GM12878 (cell line): ENCODE measurements at regions not wholly inside any gene's neighbourhood (a gene's known extent, or its start where the extent isn't known, plus 50 kb on each side); places are given as distances from the start of the nearest gene placed in this dataset.

Experiments
- CEBPB ChIP-seq, 2 experiments: fragments of 150-350 bp in 1 of 2; IDR thresholded peaks; 2 replicates each; pipeline ENCODE4 v1.6.1; 2012 to 2014; ENCODE audit warnings: low read depth in 2 of 2, low read length in 2 of 2, borderline replicate concordance in 1 of 2, inconsistent platforms in 1 of 2
- EZH2 ChIP-seq: IDR thresholded peaks from 2 replicates; pipeline ENCODE4 v1.6.1; 2012; ENCODE audit warnings: low read depth, mild to moderate bottlenecking, control low read depth, inconsistent platforms, low read length, borderline replicate concordance; ENCODE audit not compliant: control insufficient read depth

DNA sequence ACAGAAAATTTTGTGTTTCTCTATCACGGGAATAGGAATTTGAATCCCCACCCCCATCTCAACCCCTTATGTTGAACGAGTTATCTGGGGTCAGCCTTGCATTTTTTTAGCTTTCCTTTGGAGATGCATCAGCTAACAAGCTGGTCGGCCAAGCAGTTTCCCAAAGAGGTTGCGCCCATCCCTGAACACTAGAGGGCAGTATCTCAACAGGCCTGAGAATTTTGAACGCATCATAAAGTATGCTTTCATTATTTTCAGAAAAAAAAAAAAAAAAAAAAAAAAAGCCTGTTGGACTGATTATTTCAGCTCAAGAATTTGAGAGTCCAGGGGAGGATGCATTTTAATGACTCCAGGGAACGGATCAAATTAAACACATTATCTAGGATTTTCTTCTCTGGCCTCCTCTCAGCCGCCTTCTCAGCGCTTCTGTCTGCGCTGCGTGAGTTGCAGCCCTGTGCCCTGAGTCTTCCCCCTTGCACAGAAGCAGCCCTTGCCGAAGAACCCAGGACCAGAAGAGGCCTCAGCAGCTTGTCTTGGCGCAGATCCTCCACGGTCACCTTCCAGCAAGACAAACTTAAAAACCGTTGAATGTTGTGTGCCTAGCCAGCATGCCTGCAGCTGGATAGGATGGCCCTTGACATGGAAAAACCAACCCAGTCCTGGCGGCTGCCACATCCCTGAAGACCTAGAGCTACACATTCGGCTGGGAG, 76.6 kb upstream of the GZMB start:
- no peak for TF ChIP-seq CEBPB (IDR thresholded peaks at IDR 0.05; ENCODE audit: borderline replicate concordance in 1 of 2, low read depth in 2 of 2, low read length in 2 of 2)
- TF ChIP-seq EZH2 = no peak
